MCF 10A (cell line): ENCODE measurements at regions not wholly inside any gene's neighbourhood (a gene's known extent, or its start where the extent isn't known, plus 50 kb on each side); places are given as distances from the start of the nearest gene placed in this dataset.

Experiments used
- BruUV-seq: library from RNA; stranded (reverse); fragments of 400-500 nt; replicated peaks from 2 replicates; lab custom pipeline; 2021; lab: Mats Ljungman, UMichigan
- CTCF ChIA-PET: fragments of 300-600 bp; sonication (Branson Sonifier 250); formaldehyde crosslinking; extraction: SDS; loops from one replicate; lab custom pipeline; 2021; ENCODE audit warnings: antibody characterized with exemption, inconsistent platforms; lab: Yijun Ruan, JAX
- POLR2A ChIA-PET: fragments of 300-600, 350-650 bp; sonication (Branson Sonifier 250); formaldehyde crosslinking; extraction: SDS; loops from one replicate; lab custom pipeline; 2020; ENCODE audit warnings: antibody characterized with exemption, inconsistent platforms; lab: Yijun Ruan, JAX
- DNase-seq: peaks from one replicate; pipeline ENCODE4 v3.0.0-alpha.2; 2018; ENCODE audit not compliant: unreplicated experiment
- H3K27ac Mint-ChIP-seq: one replicate; pipeline ENCODE4 v1.8.0; 2022; ENCODE audit warnings: mild to moderate bottlenecking, low read depth, mixed read lengths; ENCODE audit not compliant: unreplicated experiment
- H3K27me3 Mint-ChIP-seq: one replicate; pipeline ENCODE4 v1.8.0; 2022; ENCODE audit warnings: mixed read lengths; ENCODE audit not compliant: insufficient read depth, unreplicated experiment
- H3K36me3 Mint-ChIP-seq: one replicate; pipeline ENCODE4 v1.8.0; 2022; ENCODE audit warnings: mild to moderate bottlenecking, moderate library complexity, mixed read lengths; ENCODE audit not compliant: insufficient read depth, unreplicated experiment
- H3K4me1 Mint-ChIP-seq: one replicate; pipeline ENCODE4 v1.8.0; 2022; ENCODE audit warnings: mixed read lengths; ENCODE audit not compliant: insufficient read depth, unreplicated experiment
- H3K4me3 Mint-ChIP-seq: one replicate; pipeline ENCODE4 v1.8.0; 2022; ENCODE audit warnings: mild to moderate bottlenecking, moderate library complexity, mixed read lengths; ENCODE audit not compliant: unreplicated experiment
- H3K9me3 Mint-ChIP-seq: one replicate; pipeline ENCODE4 v1.8.0; 2022; ENCODE audit warnings: mixed read lengths; ENCODE audit not compliant: unreplicated experiment
- CTCF ChIP-seq: fragments of 200-600 bp; IDR thresholded peaks from one replicate; pipeline ENCODE4 v1.8.0; 2022; ENCODE audit warnings: antibody characterized with exemption, mild to moderate bottlenecking; ENCODE audit not compliant: unreplicated experiment
- intact Hi-C: fragments of 100-400 bp; cut with micrococcal nuclease; formaldehyde crosslinking; loops from 2 replicates; pipeline ENCODE4 v1.14.1; 2022

GRCh38 chr4:78706302-78706701 is 69.8 kb upstream of the BMP2K start:
- peaks cover 7% of the 10 kb centered on the region for H3K4me1 Mint-ChIP-seq
- no peaks in the 10 kb centered on the region for H3K9me3 Mint-ChIP-seq
- DNase-seq = no peak
- H3K4me3 Mint-ChIP-seq = no peak overlapping the region
- intact Hi-C loops = no loop called here
- CTCF ChIA-PET = no interaction called here
- no TSS peak for BruUV-seq
- H3K36me3 Mint-ChIP-seq = no peaks in the 10 kb centered on the region
- no peak for TF ChIP-seq CTCF
- H3K27me3 Mint-ChIP-seq = no peaks in the 10 kb centered on the region
- POLR2A ChIA-PET = interaction anchor here (2.3 to 2.5 kb wide), 2 partner anchors 11 to 61 kb away, joined by 13 to 18 read pairs; no protein-coding TSS in a partner anchor
- no peak overlapping the region for H3K27ac Mint-ChIP-seq

- Mint-ChIP-seq H3K36me3 (no peaks in the 10 kb centered on the region), H3K9me3 (no peaks in the 10 kb centered on the region), H3K4me1 (peaks cover 7% of the 10 kb centered on the region), H3K4me3 (no peak overlapping the region), H3K27me3 (no peaks in the 10 kb centered on the region), H3K27ac (no peak overlapping the region)
- ChIA-PET POLR2A (interaction anchor here (1.2 kb wide), 1 partner anchor 70 kb away, joined by 4 read pairs; no protein-coding TSS in a partner anchor), CTCF (interaction anchor here (0.6 kb wide), 2 partner anchors 21 to 157 kb away, joined by 3 to 4 read pairs; no protein-coding TSS in a partner anchor)
- DNase-seq = no peak
- intact Hi-C loops = no loop called here
- TF ChIP-seq CTCF = no peak
- no TSS peak for BruUV-seq
Observed at GRCh38 chr4:78707268-78707667, 68.9 kb upstream of the BMP2K start.

DNA sequence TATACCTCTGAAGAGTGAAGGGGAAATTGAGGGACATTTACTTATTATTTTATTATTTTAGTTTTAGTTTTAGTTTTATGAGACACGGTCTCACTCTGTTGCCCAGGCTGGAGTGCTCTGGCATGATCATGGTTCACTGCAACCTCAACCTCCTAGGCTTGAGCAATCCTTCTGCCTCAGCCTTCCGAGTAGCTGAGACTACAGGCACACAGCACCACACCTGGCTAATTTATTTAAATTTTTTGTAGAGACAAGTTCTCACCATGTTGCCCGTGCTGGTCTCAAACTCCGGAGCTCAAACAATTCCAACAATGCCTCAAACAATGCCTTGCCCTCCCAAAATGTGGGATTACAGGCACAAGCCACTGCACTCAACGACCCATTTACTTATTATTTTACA is 68.4 kb upstream of the BMP2K start:
- no peak for TF ChIP-seq CTCF
- no peaks in the 10 kb centered on the region for H3K36me3 Mint-ChIP-seq
- H3K4me1 Mint-ChIP-seq = peaks cover 7% of the 10 kb centered on the region
- intact Hi-C loops = no loop called here
- H3K4me3 Mint-ChIP-seq = no peak overlapping the region
- H3K9me3 Mint-ChIP-seq = no peaks in the 10 kb centered on the region
- no TSS peak for BruUV-seq
- no peak overlapping the region for H3K27ac Mint-ChIP-seq
- POLR2A ChIA-PET = interaction anchor here (0.6 to 1.2 kb wide), 2 partner anchors 54 to 69 kb away, joined by 3 to 4 read pairs; no protein-coding TSS in a partner anchor
- DNase-seq = no peak
- CTCF ChIA-PET = interaction anchor here (0.6 kb wide), 1 partner anchor 22 kb away, joined by 3 read pairs; no protein-coding TSS in a partner anchor
- no peaks in the 10 kb centered on the region for H3K27me3 Mint-ChIP-seq

DNA sequence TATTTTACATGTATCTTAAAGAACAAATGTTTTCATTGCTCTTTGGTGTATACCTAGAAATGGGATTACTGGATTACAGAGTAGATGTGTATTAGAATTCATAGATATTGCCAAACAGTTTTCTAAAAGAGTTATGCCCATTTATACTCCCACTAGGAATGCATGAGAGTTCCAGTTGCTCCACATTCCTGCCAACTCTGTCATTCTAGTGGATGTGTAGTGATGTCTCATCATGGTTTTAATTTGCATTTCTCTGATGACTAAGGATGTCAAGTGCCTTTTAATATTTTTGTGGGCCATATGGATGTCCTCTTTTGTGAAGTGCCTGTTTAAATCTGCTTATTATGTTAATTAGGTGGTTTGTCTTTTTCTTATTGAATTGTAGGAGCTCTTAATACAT is 65.6 kb upstream of the BMP2K start:
- POLR2A ChIA-PET = no interaction called here
- Mint-ChIP-seq H3K27ac (no peak overlapping the region), H3K27me3 (no peaks in the 10 kb centered on the region), H3K9me3 (no peaks in the 10 kb centered on the region), H3K36me3 (no peaks in the 10 kb centered on the region), H3K4me1 (peaks cover 3% of the 10 kb centered on the region), H3K4me3 (no peak overlapping the region)
- no peak for TF ChIP-seq CTCF
- CTCF ChIA-PET = no interaction called here
- peak; percentile 31 for DNase-seq
- no TSS peak for BruUV-seq
- intact Hi-C loops = no loop called here
